Erythroblast (primary cell): ENCODE measurements at regions not wholly inside any gene's neighbourhood (a gene's known extent, or its start where the extent isn't known, plus 50 kb on each side); places are given as distances from the start of the nearest gene placed in this dataset.

Experiments used
- DNase-seq, 2 experiments: peaks; one replicate each; lab custom pipeline; 2025; lab: John Stamatoyannopoulos, UW
- GATA1 ChIP-seq: IDR thresholded peaks from 2 replicates; pipeline ENCODE4 v1.6.1; 2011; ENCODE audit warnings: low read depth, mild to moderate bottlenecking, control low read depth, low read length, moderate library complexity
- POLR2A ChIP-seq: IDR thresholded peaks from 2 replicates; pipeline ENCODE4 v1.6.1; 2011; ENCODE audit warnings: mild to moderate bottlenecking, low read length

- TF ChIP-seq GATA1 (no peak), POLR2A (no peak)
- no peak for DNase-seq
These were observed 124.0 kb upstream of the PJA1 start for GRCh38 chrX:69289046-69289792.

- TF ChIP-seq GATA1 (no peak), POLR2A (no peak)
- DNase-seq, result no peak
These were observed 121.8 kb upstream of the PJA1 start for GRCh38 chrX:69287095-69287494.

DNA sequence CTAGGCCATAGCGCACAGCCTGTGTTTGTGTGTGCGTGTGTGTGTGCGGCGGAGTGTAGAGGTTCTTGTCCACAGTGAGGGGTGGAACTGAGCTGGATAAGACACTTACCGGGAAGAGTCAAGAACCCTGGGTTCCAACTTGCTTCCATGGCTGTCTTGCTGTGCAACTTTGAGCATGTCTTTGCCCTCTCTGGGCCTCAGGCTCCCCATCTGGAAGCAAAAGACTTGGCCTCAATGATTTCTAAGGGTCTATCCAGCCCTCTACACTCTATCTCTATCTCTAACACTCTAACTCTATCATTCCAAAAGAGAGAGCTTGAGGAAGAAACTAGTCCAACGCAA, 121.3 kb upstream of the PJA1 start:
- no peak for DNase-seq
- TF ChIP-seq POLR2A, result no peak
- TF ChIP-seq GATA1, result no peak

- peak; percentile 39 to 64 for DNase-seq
- TF ChIP-seq POLR2A (no peak), GATA1 (no peak)
These were observed 120.8 kb upstream of the PJA1 start for GRCh38 chrX:69285881-69286564.

- no peak for DNase-seq
- no peak for TF ChIP-seq GATA1
- no peak for TF ChIP-seq POLR2A
These were observed 120.2 kb upstream of the PJA1 start for GRCh38 chrX:69285401-69285877.

GRCh38 chrX:69284491-69284890, 119.2 kb upstream of the PJA1 start:
- TF ChIP-seq GATA1, result no peak
- no peak for TF ChIP-seq POLR2A
- DNase-seq, result no peak

DNA sequence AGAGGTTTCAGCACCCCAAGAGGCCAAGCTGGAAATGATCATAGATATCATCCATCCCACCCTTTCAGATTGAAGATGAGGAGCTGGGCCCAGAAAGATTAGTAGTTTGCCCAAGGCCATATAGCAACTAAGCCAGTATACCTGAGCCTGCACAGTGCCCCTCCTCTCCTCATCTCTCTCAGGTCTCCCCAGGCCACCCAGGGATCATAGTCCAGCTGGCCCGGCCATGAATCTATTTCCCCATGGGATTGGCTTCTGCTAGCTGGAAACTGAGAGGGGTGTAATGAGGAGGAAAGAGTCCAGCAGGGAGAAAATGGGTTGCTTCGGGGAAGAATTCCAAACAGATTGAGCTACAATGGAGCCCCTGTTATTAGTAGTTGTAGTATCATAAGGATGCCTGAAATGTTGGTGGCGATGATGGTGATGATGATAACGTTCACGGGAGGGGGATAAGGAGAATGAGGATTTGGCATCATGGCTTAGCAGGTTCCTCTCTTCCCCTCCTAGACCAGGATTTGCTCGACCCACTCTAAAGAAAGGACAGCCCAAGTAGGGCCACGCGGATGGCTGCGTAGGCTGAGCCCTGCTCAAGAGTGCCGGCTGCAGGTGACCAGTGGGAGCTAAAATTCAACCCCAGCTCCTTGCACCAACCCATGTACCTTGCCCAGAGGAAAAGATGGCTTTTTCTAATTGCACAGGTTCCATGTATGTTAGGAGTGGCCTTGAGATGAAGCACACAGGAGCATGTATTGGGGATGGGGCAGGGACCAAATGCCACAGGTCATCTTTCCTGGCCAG, 117.8 kb upstream of the PJA1 start:
- DNase-seq, result no peak
- TF ChIP-seq POLR2A, result no peak
- TF ChIP-seq GATA1, result no peak

GRCh38 chrX:69280933-69281332, 115.7 kb upstream of the PJA1 start:
- no peak for TF ChIP-seq GATA1
- no peak for TF ChIP-seq POLR2A
- no peak for DNase-seq

DNA sequence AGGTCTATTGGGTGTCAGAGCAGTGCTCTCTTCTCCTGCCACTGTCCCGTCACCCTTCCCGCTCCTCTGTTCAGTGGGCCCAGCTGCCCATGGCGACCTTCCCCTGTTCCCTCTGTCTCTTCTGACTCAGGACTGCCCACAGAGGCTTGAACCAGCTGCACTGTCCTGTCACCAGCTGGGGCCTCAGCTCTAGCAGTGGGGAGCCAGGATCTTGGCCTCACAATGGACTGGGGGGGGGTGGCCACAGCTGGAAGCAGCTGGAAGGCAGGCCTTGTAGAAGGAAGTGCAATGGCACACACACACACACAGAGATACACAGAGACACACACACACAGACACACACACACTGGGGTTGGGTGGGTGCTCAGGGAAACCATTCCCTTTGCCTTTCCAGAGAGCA, 114.0 kb upstream of the PJA1 start:
- TF ChIP-seq GATA1 (no peak), POLR2A (no peak)
- DNase-seq, result no peak

- TF ChIP-seq POLR2A, result no peak
- no peak for TF ChIP-seq GATA1
- DNase-seq, result no peak
These were observed 112.9 kb upstream of the PJA1 start for GRCh38 chrX:69278031-69278687.

DNA sequence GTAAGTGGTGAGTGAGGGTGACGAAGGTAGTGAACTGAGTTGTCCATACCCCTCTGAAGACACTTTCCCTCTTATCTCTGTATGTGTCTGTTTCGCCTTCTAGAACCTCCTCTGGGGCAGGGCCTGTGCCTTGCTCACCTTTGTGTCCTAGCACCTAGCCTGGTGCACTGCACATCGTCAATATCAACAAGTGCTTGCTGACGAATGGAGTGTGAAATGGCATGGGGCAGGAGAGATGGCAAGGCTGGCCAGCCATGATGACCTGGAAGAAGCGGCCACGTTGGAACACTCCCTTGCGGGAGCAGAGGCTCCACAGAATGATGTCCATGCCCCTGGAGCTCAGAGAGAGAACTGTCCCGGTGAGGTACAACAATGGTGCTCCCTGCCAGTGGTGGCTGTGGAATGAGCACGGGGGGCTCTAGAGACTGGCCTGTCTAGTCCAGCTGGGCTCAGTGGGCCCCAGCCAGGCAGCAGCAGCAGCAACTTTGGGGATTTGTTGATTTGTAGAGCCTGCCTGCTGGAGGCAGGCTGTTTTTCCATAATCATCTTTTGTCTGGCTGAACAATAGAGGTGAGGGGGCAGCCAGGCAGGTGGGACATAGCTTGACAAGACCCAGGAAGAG, 112.2 kb upstream of the PJA1 start:
- DNase-seq, result no peak
- TF ChIP-seq GATA1 (no peak), POLR2A (no peak)

DNA sequence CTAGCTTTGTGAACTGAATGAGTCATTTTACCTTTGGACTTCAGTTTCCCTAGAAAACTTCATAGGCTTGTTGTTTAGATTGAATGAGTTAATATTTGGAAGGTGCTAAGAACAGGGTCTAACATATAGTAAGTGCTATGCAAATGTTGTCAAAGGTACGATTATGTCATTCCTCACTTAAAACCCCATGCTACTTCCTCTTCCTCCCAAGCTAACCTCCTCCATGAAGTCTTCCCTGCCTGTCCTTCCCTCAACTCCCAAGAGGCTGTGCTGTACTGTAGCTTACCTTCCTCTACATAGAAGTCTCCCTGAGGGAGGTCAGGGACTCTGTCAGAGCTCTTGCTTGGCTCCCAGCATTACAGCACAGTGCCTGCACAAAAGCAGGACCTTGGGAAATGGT, 103.4 kb upstream of the PJA1 start:
- no peak for DNase-seq
- TF ChIP-seq GATA1, result no peak
- TF ChIP-seq POLR2A, result no peak

GRCh38 chrX:69264158-69264581, 98.9 kb upstream of the PJA1 start:
- TF ChIP-seq POLR2A (no peak), GATA1 (no peak)
- no peak for DNase-seq
